Astrocyte (in vitro differentiated cells and primary cell): ENCODE measurements at regions not wholly inside any gene's neighbourhood (a gene's known extent, or its start where the extent isn't known, plus 50 kb on each side); places are given as distances from the start of the nearest gene placed in this dataset.

Experiments
- DNase-seq: peaks from one replicate; pipeline ENCODE4 v3.0.0-alpha.2; 2010; ENCODE audit warnings: low read depth
- FAIRE-seq: peaks from 2 replicates; lab custom pipeline; 2011; peaks lifted over from hg19 to GRCh38; lab: Jason Lieb, UNC
- H2AFZ ChIP-seq: 2 replicates; pipeline ENCODE4 v1.6.0; 2012; ENCODE audit warnings: low read depth, low read length, inconsistent platforms
- H3K27ac ChIP-seq: 2 replicates; pipeline ENCODE4 v1.5.1; 2011; ENCODE audit warnings: low read depth, low read length, inconsistent platforms
- H3K27me3 ChIP-seq: 2 replicates; pipeline ENCODE4 v1.6.0; 2011; ENCODE audit warnings: low read length, inconsistent platforms; ENCODE audit not compliant: insufficient read depth
- H3K36me3 ChIP-seq: 2 replicates; pipeline ENCODE4 v1.5.1; 2011; ENCODE audit warnings: low read length, inconsistent platforms; ENCODE audit not compliant: insufficient read depth
- H3K4me1 ChIP-seq: 2 replicates; pipeline ENCODE4 v1.5.1; 2011; ENCODE audit warnings: low read length, inconsistent platforms; ENCODE audit not compliant: insufficient read depth
- H3K4me2 ChIP-seq: 2 replicates; pipeline ENCODE4 v1.6.0; 2012; ENCODE audit warnings: low read length, inconsistent platforms
- H3K4me3 ChIP-seq: 2 replicates; pipeline ENCODE4 v1.5.1; 2011; ENCODE audit warnings: low read depth, mild to moderate bottlenecking, low read length, inconsistent platforms; ENCODE audit not compliant: insufficient read depth
- H3K79me2 ChIP-seq: 2 replicates; pipeline ENCODE4 v1.6.0; 2012; ENCODE audit warnings: mild to moderate bottlenecking, low read length, inconsistent platforms; ENCODE audit not compliant: insufficient read depth
- H3K9ac ChIP-seq: 2 replicates; pipeline ENCODE4 v1.6.0; 2012; ENCODE audit warnings: mild to moderate bottlenecking, low read length, inconsistent platforms
- H3K9me3 ChIP-seq: 2 replicates; pipeline ENCODE4 v1.5.1; 2012; ENCODE audit warnings: low read depth, mild to moderate bottlenecking, low read length, inconsistent platforms; ENCODE audit not compliant: insufficient read depth
- H4K20me1 ChIP-seq: 2 replicates; pipeline ENCODE4 v1.6.0; 2012; ENCODE audit warnings: low read length, inconsistent platforms; ENCODE audit not compliant: insufficient read depth
- H3K27ac Mint-ChIP-seq: one replicate; pipeline ENCODE4 v1.8.0; 2021; ENCODE audit warnings: mild to moderate bottlenecking, mixed read lengths; ENCODE audit not compliant: unreplicated experiment
- H3K27me3 Mint-ChIP-seq: one replicate; pipeline ENCODE4 v1.8.0; 2021; ENCODE audit warnings: low read depth, mixed read lengths; ENCODE audit not compliant: unreplicated experiment
- H3K36me3 Mint-ChIP-seq: one replicate; pipeline ENCODE4 v1.8.0; 2021; ENCODE audit warnings: low read depth, mixed read lengths; ENCODE audit not compliant: unreplicated experiment
- H3K4me1 Mint-ChIP-seq: one replicate; pipeline ENCODE4 v1.8.0; 2021; ENCODE audit warnings: low read depth, mixed read lengths; ENCODE audit not compliant: unreplicated experiment
- H3K4me3 Mint-ChIP-seq: one replicate; pipeline ENCODE4 v1.8.0; 2021; ENCODE audit warnings: mild to moderate bottlenecking, moderate library complexity, mixed read lengths; ENCODE audit not compliant: unreplicated experiment
- H3K9me3 Mint-ChIP-seq: one replicate; pipeline ENCODE4 v1.8.0; 2021; ENCODE audit warnings: mild to moderate bottlenecking, mixed read lengths; ENCODE audit not compliant: unreplicated experiment
- CTCF ChIP-seq: IDR thresholded peaks from 2 replicates; pipeline ENCODE4 v1.5.1; 2011; ENCODE audit warnings: low read depth, mild to moderate bottlenecking, inconsistent platforms, low read length, moderate library complexity; ENCODE audit not compliant: insufficient read depth
- EZH2 ChIP-seq: IDR thresholded peaks from 2 replicates; pipeline ENCODE4 v1.6.1; 2012; ENCODE audit warnings: mild to moderate bottlenecking, low read length, inconsistent platforms; ENCODE audit not compliant: insufficient read depth

- Histone ChIP-seq H3K4me1 (no peaks in the 10 kb centered on the region), H3K36me3 (no peaks in the 10 kb centered on the region), H3K79me2 (no peaks in the 10 kb centered on the region), H3K27ac (no peak overlapping the region), H3K4me2 (no peak overlapping the region), H3K27me3 (no peaks in the 10 kb centered on the region), H4K20me1 (no peaks in the 10 kb centered on the region), H3K9ac (no peak overlapping the region), H3K4me3 (no peak overlapping the region), H2AFZ (no peak overlapping the region), H3K9me3 (no peaks in the 10 kb centered on the region)
- DNase-seq (no peak), FAIRE-seq (no peak)
- no peaks in the 10 kb centered on the region for H3K4me1 Mint-ChIP-seq
- H3K27ac Mint-ChIP-seq: no peak overlapping the region
- H3K27me3 Mint-ChIP-seq: no peaks in the 10 kb centered on the region
- no peaks in the 10 kb centered on the region for H3K36me3 Mint-ChIP-seq
- H3K4me3 Mint-ChIP-seq: no peak overlapping the region
- TF ChIP-seq CTCF (no peak), EZH2 (no peak)
- peaks cover 6% of the 10 kb centered on the region for H3K9me3 Mint-ChIP-seq
These were observed 1389.9 kb upstream of the MAP3K7 start for GRCh38 chr6:91976797-91977196.

- Histone ChIP-seq H3K4me3 (no peak overlapping the region), H3K4me1 (no peaks in the 10 kb centered on the region), H3K9ac (no peak overlapping the region), H3K27me3 (no peaks in the 10 kb centered on the region), H4K20me1 (no peaks in the 10 kb centered on the region), H3K27ac (no peak overlapping the region), H2AFZ (no peak overlapping the region), H3K79me2 (no peaks in the 10 kb centered on the region), H3K4me2 (no peak overlapping the region), H3K36me3 (no peaks in the 10 kb centered on the region), H3K9me3 (peaks cover 2% of the 10 kb centered on the region)
- FAIRE-seq: no peak
- Mint-ChIP-seq H3K4me1 (no peaks in the 10 kb centered on the region), H3K4me3 (no peak overlapping the region), H3K27ac (no peak overlapping the region), H3K9me3 (peaks cover 16% of the 10 kb centered on the region), H3K27me3 (no peaks in the 10 kb centered on the region), H3K36me3 (no peaks in the 10 kb centered on the region)
- DNase-seq: no peak
- TF ChIP-seq EZH2 (no peak), CTCF (no peak)
These were observed 1383.8 kb upstream of the MAP3K7 start for GRCh38 chr6:91970700-91971099.

- H4K20me1 ChIP-seq: no peaks in the 10 kb centered on the region
- H3K9me3 Mint-ChIP-seq: peaks cover 16% of the 10 kb centered on the region
- no peak overlapping the region for H3K27ac ChIP-seq
- H3K9ac ChIP-seq: no peak overlapping the region
- no peak overlapping the region for H3K4me2 ChIP-seq
- FAIRE-seq (no peak), DNase-seq (no peak)
- H3K9me3 ChIP-seq: peaks cover 2% of the 10 kb centered on the region
- no peaks in the 10 kb centered on the region for H3K36me3 Mint-ChIP-seq
- no peaks in the 10 kb centered on the region for H3K27me3 Mint-ChIP-seq
- H3K27me3 ChIP-seq: no peaks in the 10 kb centered on the region
- H3K4me3 Mint-ChIP-seq: no peak overlapping the region
- H3K79me2 ChIP-seq: no peaks in the 10 kb centered on the region
- no peak for TF ChIP-seq CTCF
- TF ChIP-seq EZH2: no peak
- no peaks in the 10 kb centered on the region for H3K4me1 Mint-ChIP-seq
- no peak overlapping the region for H3K27ac Mint-ChIP-seq
- no peak overlapping the region for H3K4me3 ChIP-seq
- H2AFZ ChIP-seq: no peak overlapping the region
- no peaks in the 10 kb centered on the region for H3K36me3 ChIP-seq
- H3K4me1 ChIP-seq: no peaks in the 10 kb centered on the region
These were observed 1379.0 kb upstream of the MAP3K7 start for GRCh38 chr6:91965872-91966271.
